Smooth muscle cell (in vitro differentiated cells): ENCODE measurements at regions not wholly inside any gene's neighbourhood (a gene's known extent, or its start where the extent isn't known, plus 50 kb on each side); places are given as distances from the start of the nearest gene placed in this dataset. TPM values are rescaled to one million over a fixed set of nuclear protein-coding genes. Genes with fewer than 3 reads are reported as not detected.

Source experiments
- DNase-seq: peaks from one replicate; lab custom pipeline; 2025; ENCODE audit not compliant: unreplicated experiment; lab: John Stamatoyannopoulos, UW
- H2AFZ ChIP-seq: fragments of 200-600 bp; sonication (generic); 2 replicates; pipeline ENCODE4 v1.6.0; 2016; ENCODE audit warnings: antibody characterized with exemption, low read depth, mild to moderate bottlenecking
- H3F3A ChIP-seq: fragments of 200-600 bp; sonication (generic); 2 replicates; pipeline ENCODE4 v1.6.0; 2017; ENCODE audit warnings: antibody characterized with exemption, low read depth
- H3K27ac ChIP-seq: fragments of 200-600 bp; sonication (generic); 2 replicates; pipeline ENCODE4 v1.5.1; 2016; ENCODE audit warnings: low read depth, mild to moderate bottlenecking
- H3K27me3 ChIP-seq: fragments of 200-600 bp; sonication (generic); 2 replicates; pipeline ENCODE4 v1.6.1; 2016; ENCODE audit warnings: low read depth, mild to moderate bottlenecking
- H3K36me3 ChIP-seq: fragments of 200-600 bp; sonication (generic); 2 replicates; pipeline ENCODE4 v1.5.1; 2016; ENCODE audit warnings: low read depth
- H3K4me1 ChIP-seq: fragments of 200-600 bp; sonication (generic); 2 replicates; pipeline ENCODE4 v1.5.1; 2016; ENCODE audit warnings: low read depth
- H3K4me2 ChIP-seq: fragments of 200-600 bp; sonication (generic); 2 replicates; pipeline ENCODE4 v1.6.0; 2016; ENCODE audit warnings: mild to moderate bottlenecking
- H3K4me3 ChIP-seq: fragments of 200-600 bp; sonication (generic); 2 replicates; pipeline ENCODE4 v1.5.1; 2016; ENCODE audit warnings: mild to moderate bottlenecking
- H3K79me2 ChIP-seq: fragments of 200-600 bp; sonication (generic); 2 replicates; pipeline ENCODE4 v1.6.0; 2016; ENCODE audit warnings: low read depth, mild to moderate bottlenecking
- H3K9ac ChIP-seq: fragments of 200-600 bp; sonication (generic); 2 replicates; pipeline ENCODE4 v1.6.0; 2016; ENCODE audit warnings: low read depth
- H3K9me3 ChIP-seq: fragments of 200-600 bp; sonication (generic); replicated peaks from 2 replicates; pipeline ENCODE4 v1.5.1; 2016; ENCODE audit warnings: low read depth
- H4K20me1 ChIP-seq: fragments of 200-600 bp; sonication (generic); 2 replicates; pipeline ENCODE4 v1.6.0; 2016; ENCODE audit warnings: low read depth
- WGBS: methylation state at CpG from one replicate; pipeline ENCODE4 v1.1.7; 2016; ENCODE audit warnings: low lambda C conversion rate; 5-methylcytosine and 5-hydroxymethylcytosine counted together
- microRNA-seq: library from miRNA; unstranded; fragments of <30 nt; microRNA quantifications from one replicate; pipeline ENCODE4, GENCODE V29; 2016; ENCODE audit warnings: borderline number of aligned reads
- small RNA-seq: library from RNA; depleted of rRNA; stranded (forward); fragments of <200 nt; gene quantifications from one replicate; pipeline ENCODE3, GENCODE V24; 2014
- TF ChIP-seq, protein P1 (sequence below): fragments of 200-600 bp; sonication (generic); IDR thresholded peaks from 2 replicates; pipeline ENCODE4 v1.5.1; 2017; ENCODE audit warnings: borderline replicate concordance, mild to moderate bottlenecking, antibody characterized with exemption; ENCODE audit not compliant: insufficient read depth, poor library complexity, severe bottlenecking

DNA sequence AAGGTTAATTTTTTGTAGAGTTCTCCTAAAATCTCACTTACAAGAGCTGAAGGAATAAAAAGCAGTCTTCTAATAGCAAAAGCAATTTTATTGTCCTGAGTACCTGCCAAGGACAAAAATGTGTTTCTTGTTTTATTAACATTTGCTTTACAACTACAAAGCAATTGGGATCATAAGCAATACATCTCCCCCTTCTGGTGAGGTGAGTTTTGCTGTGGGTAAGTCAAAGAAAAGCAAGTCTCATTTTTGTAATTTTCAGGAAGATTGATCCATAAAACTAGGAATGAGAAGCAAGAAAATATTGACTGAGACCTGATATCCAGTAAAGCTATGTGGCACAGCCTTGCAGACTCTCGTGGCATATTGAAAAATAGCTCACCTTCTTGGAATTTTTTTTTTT lies 2162.7 kb downstream of the NCAM2 start:
- 88% methylated on average over 1 of the region's 1 CpG for WGBS
- Histone ChIP-seq H3K4me1 (no peaks in the 10 kb centered on the region), H3K9me3 (no peaks in the 10 kb centered on the region), H3K79me2 (no peaks in the 10 kb centered on the region), H2AFZ (no peak overlapping the region), H4K20me1 (no peaks in the 10 kb centered on the region), H3K4me2 (no peak overlapping the region), H3K27me3 (no peaks in the 10 kb centered on the region), H3K9ac (no peak overlapping the region), H3K4me3 (no peak overlapping the region), H3K36me3 (no peaks in the 10 kb centered on the region), H3K27ac (no peak overlapping the region), H3F3A (no peaks in the 10 kb centered on the region)
- TF ChIP-seq, protein P1, sequence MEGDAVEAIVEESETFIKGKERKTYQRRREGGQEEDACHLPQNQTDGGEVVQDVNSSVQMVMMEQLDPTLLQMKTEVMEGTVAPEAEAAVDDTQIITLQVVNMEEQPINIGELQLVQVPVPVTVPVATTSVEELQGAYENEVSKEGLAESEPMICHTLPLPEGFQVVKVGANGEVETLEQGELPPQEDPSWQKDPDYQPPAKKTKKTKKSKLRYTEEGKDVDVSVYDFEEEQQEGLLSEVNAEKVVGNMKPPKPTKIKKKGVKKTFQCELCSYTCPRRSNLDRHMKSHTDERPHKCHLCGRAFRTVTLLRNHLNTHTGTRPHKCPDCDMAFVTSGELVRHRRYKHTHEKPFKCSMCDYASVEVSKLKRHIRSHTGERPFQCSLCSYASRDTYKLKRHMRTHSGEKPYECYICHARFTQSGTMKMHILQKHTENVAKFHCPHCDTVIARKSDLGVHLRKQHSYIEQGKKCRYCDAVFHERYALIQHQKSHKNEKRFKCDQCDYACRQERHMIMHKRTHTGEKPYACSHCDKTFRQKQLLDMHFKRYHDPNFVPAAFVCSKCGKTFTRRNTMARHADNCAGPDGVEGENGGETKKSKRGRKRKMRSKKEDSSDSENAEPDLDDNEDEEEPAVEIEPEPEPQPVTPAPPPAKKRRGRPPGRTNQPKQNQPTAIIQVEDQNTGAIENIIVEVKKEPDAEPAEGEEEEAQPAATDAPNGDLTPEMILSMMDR = no peak
- no peak for DNase-seq

DNA sequence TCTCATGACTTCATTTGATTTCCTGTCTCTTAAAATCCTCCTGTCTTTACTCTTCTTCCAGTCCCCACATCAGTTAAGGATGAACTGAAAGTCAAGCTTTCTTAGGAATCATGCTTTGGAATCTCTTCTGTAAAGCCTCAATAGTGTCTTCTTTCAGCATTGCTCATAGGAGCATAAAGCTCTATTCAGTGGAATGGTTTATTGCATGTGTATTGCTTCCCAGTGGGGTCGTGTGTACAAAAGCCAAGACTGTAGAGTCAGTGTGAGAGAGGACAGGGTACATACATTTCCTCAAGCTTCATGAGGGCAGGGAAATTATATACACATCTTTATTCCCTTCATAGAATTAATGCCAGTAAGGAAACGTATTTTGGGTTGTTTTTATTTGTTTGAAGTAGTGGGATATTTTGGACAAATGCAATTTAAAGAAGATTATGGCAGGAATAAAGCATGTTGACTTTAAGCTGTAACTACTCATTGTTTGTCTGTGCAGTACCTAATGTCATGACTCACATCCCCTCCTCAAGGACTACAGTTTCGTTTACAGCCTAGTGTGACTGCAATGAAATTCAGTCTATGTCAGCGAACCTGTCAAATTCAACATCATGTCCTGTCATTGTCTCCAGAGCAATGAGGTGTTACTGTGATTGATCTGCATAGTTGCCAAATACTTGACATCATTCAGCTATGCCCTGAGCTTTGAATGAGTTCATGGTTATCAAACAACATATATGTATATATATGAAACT lies 2164.2 kb downstream of the NCAM2 start:
- no peak for DNase-seq
- Histone ChIP-seq H3K4me3 (no peak overlapping the region), H3K4me2 (no peak overlapping the region), H3K9me3 (no peaks in the 10 kb centered on the region), H3K27me3 (no peaks in the 10 kb centered on the region), H2AFZ (peak overlapping the region; percentile 72), H3K79me2 (no peaks in the 10 kb centered on the region), H3K27ac (no peak overlapping the region), H4K20me1 (no peaks in the 10 kb centered on the region), H3K4me1 (no peaks in the 10 kb centered on the region), H3K36me3 (no peaks in the 10 kb centered on the region), H3K9ac (no peak overlapping the region), H3F3A (no peaks in the 10 kb centered on the region)
- WGBS = 57% methylated on average over 4 of the region's 4 CpGs
- TF ChIP-seq, protein P1 = no peak

Small RNA genes in the stretch of these regions (microRNA-seq; reads per million reads assigned to microRNA genes)
- not detected for gene MIR6130

Small RNA genes in the stretch of these regions (small RNA-seq; reads per million reads assigned to genes)
- gene MIR6130 (not detected), gene RNU4-45P (not detected)
